A549 (cell line): ENCODE measurements at regions not wholly inside any gene's neighbourhood (a gene's known extent, or its start where the extent isn't known, plus 50 kb on each side); places are given as distances from the start of the nearest gene placed in this dataset.

Experiments
- ATAC-seq, 2 experiments: fragments of 200-7000 bp in 1 of 2; fragments of >200 bp in 1 of 2; cut with Nextera tagmentation in 1 of 2; cut with Tn5 transposase in 1 of 2; 3 replicates each; pipeline versions ENCODE4 v1.8.0 to v1.9.1; 2018 to 2020; ENCODE audit warnings: mild to moderate bottlenecking in 1 of 2, moderate library complexity in 1 of 2
- CTCF ChIA-PET: fragments of 300-600 bp; sonication (Branson Sonifier 250); formaldehyde crosslinking; extraction: SDS; loops from one replicate; lab custom pipeline; 2021; ENCODE audit warnings: antibody characterized with exemption, inconsistent platforms; lab: Yijun Ruan, JAX
- POLR2A ChIA-PET: fragments of 350-600 bp; formaldehyde crosslinking; extraction: SDS; loops from one replicate; lab custom pipeline; 2021; ENCODE audit warnings: antibody characterized with exemption, inconsistent platforms; lab: Yijun Ruan, JAX
- DNase-seq, 2 experiments: peaks; one replicate each; pipeline versions ENCODE4 v3.0.0 to v3.0.0-alpha.2; 2011 to 2016; ENCODE audit warnings: low read depth in 1 of 2, low spot score in 1 of 2
- FAIRE-seq: peaks from 2 replicates; lab custom pipeline; 2011; peaks lifted over from hg19 to GRCh38; lab: Jason Lieb, UNC
- H3K27ac ChIP-seq, 2 experiments: fragments of >200 bp; sonication (Bioruptor Twin); formaldehyde crosslinking; 3 replicates each; pipeline ENCODE4 v1.5.1; 2016 to 2017
- H3K4me1 ChIP-seq: fragments of >200 bp; sonication (Bioruptor Twin); formaldehyde crosslinking; 3 replicates; pipeline ENCODE4 v1.6.1; 2016
- H3K4me2 ChIP-seq: fragments of >200 bp; sonication (Bioruptor Twin); formaldehyde crosslinking; 3 replicates; pipeline ENCODE4 v1.6.1; 2016
- H3K4me3 ChIP-seq: fragments of >200 bp; sonication (Bioruptor Twin); formaldehyde crosslinking; 3 replicates; pipeline ENCODE4 v1.5.1; 2016
- H3K9me3 ChIP-seq: fragments of >200 bp; sonication (Bioruptor Twin); formaldehyde crosslinking; 3 replicates; pipeline ENCODE4 v1.6.1; 2016
- BHLHE40 ChIP-seq: IDR thresholded peaks from 2 replicates; pipeline ENCODE4 v1.6.1; 2012; ENCODE audit warnings: low read depth, low read length, inconsistent platforms
- CBX2 ChIP-seq: fragments of 200-600 bp; sonication (generic); IDR thresholded peaks from 2 replicates; pipeline ENCODE4 v1.6.1; 2016; ENCODE audit warnings: low read depth, mild to moderate bottlenecking, borderline replicate concordance
- CBX8 ChIP-seq: fragments of 200-600 bp; sonication (generic); IDR thresholded peaks from 2 replicates; pipeline ENCODE4 v1.6.1; 2016
- CEBPB ChIP-seq, 2 experiments: fragments of >200 bp in 1 of 2; sonication (Bioruptor Twin) in 1 of 2; formaldehyde crosslinking in 1 of 2; IDR thresholded peaks; 2 replicates each; pipeline ENCODE4 v1.6.1; 2012 to 2016
- CHD4 ChIP-seq: fragments of 200-600 bp; sonication (generic); IDR thresholded peaks from 2 replicates; pipeline ENCODE4 v1.6.1; 2016; ENCODE audit warnings: antibody characterized with exemption, mild to moderate bottlenecking, borderline replicate concordance
- ELK1 ChIP-seq: fragments of 150-350 bp; IDR thresholded peaks from 2 replicates; pipeline ENCODE4 v1.6.1; 2014; ENCODE audit warnings: low read depth, mild to moderate bottlenecking, low read length
- ESRRA ChIP-seq: fragments of 150-350 bp; IDR thresholded peaks from 2 replicates; pipeline ENCODE4 v1.6.1; 2014; ENCODE audit warnings: mild to moderate bottlenecking, low read length, borderline replicate concordance
- FOSB ChIP-seq: fragments of 250-450 bp; sonication (Bioruptor Pico); IDR thresholded peaks from 2 replicates; pipeline ENCODE4 v1.5.0; 2020; ENCODE audit warnings: mild to moderate bottlenecking, moderate library complexity
- GATA3 ChIP-seq: IDR thresholded peaks from 2 replicates; pipeline ENCODE4 v1.6.1; 2012; ENCODE audit warnings: borderline replicate concordance
- HEYL ChIP-seq: fragments of 250-450 bp; sonication (Bioruptor Pico); IDR thresholded peaks from 2 replicates; pipeline ENCODE4 v1.8.0; 2021; ENCODE audit warnings: mild to moderate bottlenecking, moderate library complexity
- HMGXB4 ChIP-seq: fragments of 250-450 bp; sonication (Bioruptor Pico); IDR thresholded peaks from 2 replicates; pipeline ENCODE4 v1.5.0; 2021; ENCODE audit warnings: mild to moderate bottlenecking, moderate library complexity, borderline replicate concordance
- HOXB13 ChIP-seq: fragments of 250-450 bp; sonication (Bioruptor Pico); IDR thresholded peaks from 2 replicates; pipeline ENCODE4 v1.5.0; 2020; ENCODE audit warnings: low read depth, mild to moderate bottlenecking, moderate library complexity
- HOXB5 ChIP-seq: fragments of 250-450 bp; sonication (Bioruptor Pico); IDR thresholded peaks from 2 replicates; pipeline ENCODE4 v1.5.0; 2020; ENCODE audit warnings: mild to moderate bottlenecking, moderate library complexity
- KDM1A ChIP-seq: fragments of 200-600 bp; sonication (generic); IDR thresholded peaks from 2 replicates; pipeline ENCODE4 v1.6.1; 2016; ENCODE audit warnings: low read depth, mild to moderate bottlenecking
- MAFK ChIP-seq: fragments of 450-650 bp; IDR thresholded peaks from 2 replicates; pipeline ENCODE4 v1.6.1; 2014; ENCODE audit not compliant: partially characterized antibody
- MYC ChIP-seq: IDR thresholded peaks from 2 replicates; pipeline ENCODE4 v1.6.1; 2012; ENCODE audit warnings: mild to moderate bottlenecking, inconsistent platforms, low read length, improper control_type of control experiment, borderline replicate concordance
- NFE2L2 ChIP-seq: fragments of 150-350 bp; conservative IDR thresholded peaks from 2 replicates; pipeline ENCODE4 v1.6.1; 2014; ENCODE audit warnings: low read length
- NPAS2 ChIP-seq: fragments of 250-450 bp; sonication (Bioruptor Pico); IDR thresholded peaks from 2 replicates; pipeline ENCODE4 v1.8.0; 2022; ENCODE audit warnings: mild to moderate bottlenecking, moderate library complexity, borderline replicate concordance
- RAD21 ChIP-seq, 2 experiments: fragments of >200 bp in 1 of 2; sonication (Bioruptor Twin) in 1 of 2; formaldehyde crosslinking in 1 of 2; IDR thresholded peaks in 1 of 2; conservative IDR thresholded peaks in 1 of 2; 2 replicates in 1 of 2; 3 replicates in 1 of 2; pipeline ENCODE4 v1.6.1; 2012 to 2018; ENCODE audit warnings: inconsistent platforms in 1 of 2
- RCOR1 ChIP-seq: fragments of 150-350 bp; IDR thresholded peaks from 2 replicates; pipeline ENCODE4 v1.6.1; 2014; ENCODE audit warnings: antibody characterized with exemption, low read length, low read depth
- RNF2 ChIP-seq: fragments of 200-600 bp; sonication (generic); IDR thresholded peaks from 2 replicates; pipeline ENCODE4 v1.6.1; 2016; ENCODE audit warnings: low read depth, mild to moderate bottlenecking, antibody characterized with exemption, moderate library complexity, borderline replicate concordance
- SMC3 ChIP-seq: fragments of >200 bp; sonication (Bioruptor Twin); formaldehyde crosslinking; IDR thresholded peaks from 3 replicates; pipeline ENCODE4 v1.6.1; 2018; ENCODE audit warnings: inconsistent platforms
- SREBF2 ChIP-seq: fragments of 450-650 bp; IDR thresholded peaks from 2 replicates; pipeline ENCODE4 v1.6.1; 2014; ENCODE audit warnings: mild to moderate bottlenecking, moderate library complexity
- WGBS: methylation state at CpG from one replicate; pipeline ENCODE4 v1.1.6; 2017; ENCODE audit errors: missing lambda C conversion rate; 5-methylcytosine and 5-hydroxymethylcytosine counted together
- TF ChIP-seq, protein P1 (sequence below): IDR thresholded peaks from 2 replicates; pipeline ENCODE4 v1.6.1; 2012

DNA sequence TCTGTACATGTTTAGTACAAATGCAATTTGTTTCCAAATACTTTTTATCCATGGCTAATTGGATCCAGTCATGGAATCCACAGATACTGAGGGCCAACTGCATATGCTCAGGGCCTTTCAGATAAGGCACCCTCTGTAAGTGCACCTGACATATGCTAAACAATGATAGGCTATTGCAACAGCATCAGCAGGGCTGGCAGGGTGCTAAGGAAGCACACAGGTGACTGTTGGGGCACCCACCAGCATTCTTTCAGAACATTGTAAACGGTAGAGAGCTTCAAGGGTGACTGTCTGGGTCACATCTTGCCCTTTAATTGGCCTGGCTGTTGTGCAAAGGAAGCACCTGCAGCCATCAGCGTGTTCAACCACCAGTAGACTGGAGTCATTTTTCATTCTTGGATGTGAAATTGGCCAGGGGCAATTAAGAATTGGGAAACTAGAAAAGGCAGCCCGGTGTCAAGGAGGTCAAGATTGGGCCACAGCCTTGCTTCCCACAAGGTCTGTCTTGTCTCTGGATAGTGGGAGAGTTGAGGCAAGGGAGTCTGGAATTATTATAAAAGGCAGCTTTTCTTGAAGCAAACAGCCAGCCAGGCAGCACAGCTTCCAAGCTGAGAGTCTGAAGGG lies 129.3 kb upstream of the RAI14 start:
- H3K27ac ChIP-seq = peak overlapping the region in 1 of 2 experiments; percentile 56; a peak in 3 of 6 replicates

DNA sequence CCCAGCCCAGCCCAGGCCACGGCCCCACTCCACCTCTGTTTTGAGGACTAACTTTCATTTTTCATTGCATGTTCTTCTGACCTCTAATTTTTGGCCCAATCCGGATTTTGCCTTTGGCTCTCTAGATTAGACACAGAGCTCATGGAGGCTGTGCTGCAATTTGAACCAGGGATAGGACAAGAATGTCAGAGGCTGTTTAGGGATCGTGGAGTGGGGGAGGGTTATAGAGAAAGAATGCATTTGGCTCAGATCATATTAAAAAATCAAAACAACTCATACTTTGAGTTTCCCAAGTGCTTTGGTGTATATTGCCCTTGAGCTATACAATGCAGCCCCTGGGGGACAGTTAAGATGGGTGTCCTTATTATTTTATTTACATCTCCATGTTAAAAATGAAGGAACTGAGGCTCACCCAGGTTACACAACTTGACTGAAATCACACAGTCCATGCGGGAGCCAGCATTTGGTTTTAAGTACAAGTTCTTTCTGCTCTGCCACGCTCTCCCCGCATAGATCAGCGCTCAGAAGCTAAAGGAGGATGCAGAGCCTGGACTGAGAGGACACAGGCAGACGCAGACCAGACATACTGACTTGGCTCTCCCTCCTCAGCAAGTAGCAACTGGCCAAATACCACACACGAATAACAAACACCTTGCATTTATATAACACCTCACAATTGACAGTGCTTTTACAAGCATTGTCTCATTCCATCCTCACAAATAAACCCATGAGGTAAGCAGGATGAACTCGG lies 126.4 kb upstream of the RAI14 start:
- POLR2A ChIA-PET = interaction anchor here (0.7 kb wide), 1 partner anchor 400 kb away, joined by 3 read pairs; no protein-coding TSS in a partner anchor
- DNase-seq (no peak), ATAC-seq (no peak)

More for the DNA sequence above, 129.3 kb upstream of the RAI14 start:
- Histone ChIP-seq H3K9me3 (no peaks in the 10 kb centered on the region), H3K4me3 (no peak overlapping the region), H3K4me2 (no peak overlapping the region), H3K4me1 (peaks cover 33% of the 10 kb centered on the region)
- ChIA-PET POLR2A (interaction anchor here (1.9 kb wide), 1 partner anchor 59 kb away, joined by 5 read pairs; no protein-coding TSS in a partner anchor), CTCF (interaction anchor here (0.6 to 2.0 kb wide), 2 partner anchors 277 to 371 kb away, joined by 4 read pairs; no protein-coding TSS in a partner anchor)
- 52% methylated on average over 3 of the region's 3 CpGs for WGBS
- no peak for FAIRE-seq
- no peak for TF ChIP-seq RAD21 (conservative IDR thresholded peaks at IDR 0.05 in 1 of 2, IDR thresholded peaks at IDR 0.05 in 1 of 2)
- no peak for TF ChIP-seq CEBPB (IDR thresholded peaks at IDR 0.05)
- TF ChIP-seq HEYL = no peak
- no peak for TF ChIP-seq HMGXB4 (CRISPR knock-in tag)
- ATAC-seq = no peak
- no peak for DNase-seq

DNA sequence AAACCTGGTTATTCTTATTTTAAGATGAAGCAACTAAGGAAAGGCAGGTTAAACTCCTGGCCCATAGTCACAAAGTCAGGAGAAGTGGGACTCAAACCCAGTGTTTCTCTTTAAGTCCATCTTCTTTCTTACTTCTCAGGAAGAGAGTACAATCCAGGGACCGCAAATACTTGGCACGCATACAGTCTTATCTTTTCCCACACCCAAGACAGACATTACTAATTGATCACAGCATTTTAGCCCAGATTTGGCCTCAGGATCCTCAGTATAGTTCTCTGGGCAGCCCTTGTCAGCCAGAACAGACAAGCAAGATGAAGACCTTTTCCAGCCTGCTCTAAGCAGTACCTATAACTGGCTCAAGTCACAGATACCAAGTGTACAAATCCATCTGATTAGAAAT lies 125.5 kb upstream of the RAI14 start:
- ATAC-seq (no peak), FAIRE-seq (no peak), DNase-seq (no peak)
- no peaks in the 10 kb centered on the region for H3K9me3 ChIP-seq
- TF ChIP-seq ELK1 = no peak
- no peak for TF ChIP-seq SMC3
- TF ChIP-seq FOSB (CRISPR knock-in tag) = no peak
- no peak for TF ChIP-seq CBX8
- no peak for TF ChIP-seq GATA3
- TF ChIP-seq MYC = no peak
- TF ChIP-seq SREBF2 = no peak
- no peak for TF ChIP-seq NFE2L2
- no peak for TF ChIP-seq HOXB13
- no peak for TF ChIP-seq ESRRA
- TF ChIP-seq KDM1A = no peak
- no peak for TF ChIP-seq HOXB5
- no peak for TF ChIP-seq CHD4
- TF ChIP-seq, protein P1, sequence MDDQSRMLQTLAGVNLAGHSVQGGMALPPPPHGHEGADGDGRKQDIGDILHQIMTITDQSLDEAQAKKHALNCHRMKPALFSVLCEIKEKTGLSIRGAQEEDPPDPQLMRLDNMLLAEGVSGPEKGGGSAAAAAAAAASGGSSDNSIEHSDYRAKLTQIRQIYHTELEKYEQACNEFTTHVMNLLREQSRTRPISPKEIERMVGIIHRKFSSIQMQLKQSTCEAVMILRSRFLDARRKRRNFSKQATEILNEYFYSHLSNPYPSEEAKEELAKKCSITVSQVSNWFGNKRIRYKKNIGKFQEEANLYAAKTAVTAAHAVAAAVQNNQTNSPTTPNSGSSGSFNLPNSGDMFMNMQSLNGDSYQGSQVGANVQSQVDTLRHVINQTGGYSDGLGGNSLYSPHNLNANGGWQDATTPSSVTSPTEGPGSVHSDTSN = no peak
- no peak for TF ChIP-seq HMGXB4 (CRISPR knock-in tag)
- TF ChIP-seq RCOR1 = no peak
- H3K4me3 ChIP-seq = no peak overlapping the region
- WGBS = 80% methylated on average over 2 of the region's 2 CpGs
- H3K4me1 ChIP-seq = peaks cover 17% of the 10 kb centered on the region
- H3K27ac ChIP-seq = 0 out of 6 replicates have a peak overlapping the region, but pooled peaks of 1 of the 2 experiments have one; percentile 32
- CTCF ChIA-PET = interaction anchor here (4.4 kb wide), 1 partner anchor 8 kb away, joined by 29 read pairs; no protein-coding TSS in a partner anchor
- POLR2A ChIA-PET = no interaction called here
- no peak overlapping the region for H3K4me2 ChIP-seq

More for the DNA sequence above, 126.4 kb upstream of the RAI14 start:
- TF ChIP-seq MAFK (no peak), HOXB5 (no peak), BHLHE40 (no peak), NPAS2 (CRISPR knock-in tag) (no peak), RCOR1 (no peak), RNF2 (no peak), ESRRA (no peak), CBX2 (no peak), NFE2L2 (no peak)
- FAIRE-seq = no peak
- H3K4me2 ChIP-seq = no peak overlapping the region
- peak overlapping the region in 1 of 2 experiments; percentile 40; a peak in 3 of 6 replicates for H3K27ac ChIP-seq
- no peaks in the 10 kb centered on the region for H3K9me3 ChIP-seq
- no peak overlapping the region for H3K4me3 ChIP-seq
- WGBS = 89% methylated on average over 10 of the region's 10 CpGs
- peaks cover 21% of the 10 kb centered on the region for H3K4me1 ChIP-seq
- CTCF ChIA-PET = interaction anchor here (1.5 kb wide), 2 partner anchors 140 to 369 kb away, joined by 3 to 5 read pairs; no protein-coding TSS in a partner anchor
